ENCODE measurements at regions not wholly inside any gene's neighbourhood (a gene's known extent, or its start where the extent isn't known, plus 50 kb on each side); places are given as distances from the start of the nearest gene placed in this dataset.
"Not testable (repeated sequence)": the region's sequence is repeated elsewhere in the genome, so short reads cannot be mapped to it uniquely, and the experiment has no call there.

- no peak for DNase-seq
These were observed 155.1 kb upstream of the AUTS2 start for GRCh38 chr7:69443136-69443535.

- no peak for DNase-seq
These were observed 152.7 kb upstream of the AUTS2 start for GRCh38 chr7:69445541-69445940.

GRCh38 chr7:69446213-69446612 lies 152.1 kb upstream of the AUTS2 start:
- not testable (repeated sequence) for DNase-seq

GRCh38 chr7:69448071-69448470 lies 150.2 kb upstream of the AUTS2 start:
- no peak for DNase-seq

GRCh38 chr7:69450456-69450855 lies 147.8 kb upstream of the AUTS2 start:
- DNase-seq = no peak

- no peak for DNase-seq
These were observed 146.6 kb upstream of the AUTS2 start for GRCh38 chr7:69451715-69452114.

- no peak for DNase-seq
These were observed 145.5 kb upstream of the AUTS2 start for GRCh38 chr7:69452797-69453196.

- no peak for DNase-seq
These were observed 140.4 kb upstream of the AUTS2 start for GRCh38 chr7:69457595-69458504.

GRCh38 chr7:69464035-69464434 lies 134.2 kb upstream of the AUTS2 start:
- no peak for DNase-seq

GRCh38 chr7:69465262-69465661 lies 133.0 kb upstream of the AUTS2 start:
- DNase-seq = no peak

GRCh38 chr7:69467826-69468225 lies 130.4 kb upstream of the AUTS2 start:
- DNase-seq = no peak

- DNase-seq = no peak
These were observed 121.9 kb upstream of the AUTS2 start for GRCh38 chr7:69476416-69476815.

- DNase-seq = no peak
These were observed 115.6 kb upstream of the AUTS2 start for GRCh38 chr7:69482676-69483075.

GRCh38 chr7:69489533-69489932 lies 108.7 kb upstream of the AUTS2 start:
- DNase-seq = no peak

- DNase-seq = no peak
These were observed 99.6 kb upstream of the AUTS2 start for GRCh38 chr7:69498671-69499070.

GRCh38 chr7:69502358-69502757 lies 95.9 kb upstream of the AUTS2 start:
- DNase-seq = no peak

- DNase-seq = no peak
These were observed 93.4 kb upstream of the AUTS2 start for GRCh38 chr7:69504733-69505420.

GRCh38 chr7:69508736-69509135 lies 89.5 kb upstream of the AUTS2 start:
- DNase-seq = no peak

GRCh38 chr7:69510114-69510513 lies 88.2 kb upstream of the AUTS2 start:
- no peak for DNase-seq

- DNase-seq = no peak
These were observed 82.6 kb upstream of the AUTS2 start for GRCh38 chr7:69515495-69516212.

GRCh38 chr7:69516238-69516820 lies 81.9 kb upstream of the AUTS2 start:
- no peak for DNase-seq

GRCh38 chr7:69517985-69518704 lies 80.1 kb upstream of the AUTS2 start:
- no peak for DNase-seq

- DNase-seq = no peak
These were observed 79.6 kb upstream of the AUTS2 start for GRCh38 chr7:69518705-69519077.
